Fibroblast of lung (primary cell): ENCODE measurements at regions not wholly inside any gene's neighbourhood (a gene's known extent, or its start where the extent isn't known, plus 50 kb on each side); places are given as distances from the start of the nearest gene placed in this dataset.

Experiments
- EZH2 ChIP-seq: IDR thresholded peaks from 2 replicates; pipeline ENCODE4 v1.5.1; 2012; ENCODE audit warnings: low read length, control low read depth, mild to moderate bottlenecking; ENCODE audit errors: missing control alignments
- TF ChIP-seq, protein P1 (sequence below), 2 donors: IDR thresholded peaks in 1 of 2; conservative IDR thresholded peaks in 1 of 2; 1 replicate in 1 of 2; 2 replicates in 1 of 2; pipeline ENCODE4 v1.5.1; 2011 to 2012; ENCODE audit warnings: low read length in 2 of 2, control low read depth in 1 of 2, inconsistent platforms in 1 of 2, low read depth in 1 of 2, mild to moderate bottlenecking in 1 of 2

DNA sequence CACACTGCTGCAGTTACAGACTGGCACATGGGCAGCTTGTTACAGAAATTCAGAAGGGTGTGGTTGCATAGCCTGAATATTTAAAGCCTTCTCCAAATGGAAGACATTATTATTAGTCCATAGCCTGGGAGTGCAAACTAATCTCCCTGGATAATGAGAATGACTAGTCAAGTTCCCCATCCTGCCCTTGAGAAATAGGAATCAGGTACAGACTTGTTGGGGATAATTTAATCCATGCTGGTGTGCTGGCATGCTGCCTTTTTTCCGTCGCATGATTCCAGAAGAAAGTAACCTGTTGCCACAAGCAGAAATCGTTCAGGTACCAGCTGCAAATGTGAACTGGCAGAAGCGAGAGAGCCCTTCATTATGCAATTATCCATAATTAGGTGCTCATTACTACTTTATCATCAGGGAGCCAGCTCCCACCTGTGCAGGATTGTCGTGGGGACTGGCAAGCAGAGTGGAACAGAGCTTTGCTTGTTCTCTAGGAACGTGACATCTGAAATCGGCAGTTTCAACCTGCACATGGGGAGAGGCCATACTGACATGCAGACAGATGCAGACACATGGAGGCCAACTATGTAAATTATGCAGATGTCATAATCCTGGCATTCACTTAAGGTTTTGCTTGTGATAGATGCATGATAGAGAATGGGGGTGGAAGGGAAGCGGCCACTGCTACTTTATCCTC lies 419.4 kb downstream of the PMP22 start:
- TF ChIP-seq EZH2: no peak
- TF ChIP-seq, protein P1, sequence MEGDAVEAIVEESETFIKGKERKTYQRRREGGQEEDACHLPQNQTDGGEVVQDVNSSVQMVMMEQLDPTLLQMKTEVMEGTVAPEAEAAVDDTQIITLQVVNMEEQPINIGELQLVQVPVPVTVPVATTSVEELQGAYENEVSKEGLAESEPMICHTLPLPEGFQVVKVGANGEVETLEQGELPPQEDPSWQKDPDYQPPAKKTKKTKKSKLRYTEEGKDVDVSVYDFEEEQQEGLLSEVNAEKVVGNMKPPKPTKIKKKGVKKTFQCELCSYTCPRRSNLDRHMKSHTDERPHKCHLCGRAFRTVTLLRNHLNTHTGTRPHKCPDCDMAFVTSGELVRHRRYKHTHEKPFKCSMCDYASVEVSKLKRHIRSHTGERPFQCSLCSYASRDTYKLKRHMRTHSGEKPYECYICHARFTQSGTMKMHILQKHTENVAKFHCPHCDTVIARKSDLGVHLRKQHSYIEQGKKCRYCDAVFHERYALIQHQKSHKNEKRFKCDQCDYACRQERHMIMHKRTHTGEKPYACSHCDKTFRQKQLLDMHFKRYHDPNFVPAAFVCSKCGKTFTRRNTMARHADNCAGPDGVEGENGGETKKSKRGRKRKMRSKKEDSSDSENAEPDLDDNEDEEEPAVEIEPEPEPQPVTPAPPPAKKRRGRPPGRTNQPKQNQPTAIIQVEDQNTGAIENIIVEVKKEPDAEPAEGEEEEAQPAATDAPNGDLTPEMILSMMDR (conservative IDR thresholded peaks at IDR 0.05 in 1 of 2, IDR thresholded peaks at IDR 0.05 in 1 of 2; ENCODE audit: low read depth in 1 of 2, low read length in 2 of 2): no peak
